Gastroesophageal sphincter (tissue), 3 donors: ENCODE measurements at regions not wholly inside any gene's neighbourhood (a gene's known extent, or its start where the extent isn't known, plus 50 kb on each side); places are given as distances from the start of the nearest gene placed in this dataset.

Source experiments
- POLR2A ChIP-seq, 2 donors: fragments of 450-650 bp; IDR thresholded peaks; one replicate each; pipeline ENCODE4 v1.6.1; 2017; ENCODE audit warnings: antibody characterized with exemption in 2 of 2, mild to moderate bottlenecking in 2 of 2, moderate library complexity in 1 of 2
- TF ChIP-seq, protein P1 (sequence below), 4 experiments: fragments of 200-600 bp in 2 of 4; fragments of 450-650 bp in 2 of 4; sonication (generic) in 1 of 4; IDR thresholded peaks; one replicate each; pipeline ENCODE4 v1.5.1; 2017 to 2019; ENCODE audit warnings: antibody characterized with exemption in 4 of 4, mild to moderate bottlenecking in 2 of 4, moderate library complexity in 2 of 4

DNA sequence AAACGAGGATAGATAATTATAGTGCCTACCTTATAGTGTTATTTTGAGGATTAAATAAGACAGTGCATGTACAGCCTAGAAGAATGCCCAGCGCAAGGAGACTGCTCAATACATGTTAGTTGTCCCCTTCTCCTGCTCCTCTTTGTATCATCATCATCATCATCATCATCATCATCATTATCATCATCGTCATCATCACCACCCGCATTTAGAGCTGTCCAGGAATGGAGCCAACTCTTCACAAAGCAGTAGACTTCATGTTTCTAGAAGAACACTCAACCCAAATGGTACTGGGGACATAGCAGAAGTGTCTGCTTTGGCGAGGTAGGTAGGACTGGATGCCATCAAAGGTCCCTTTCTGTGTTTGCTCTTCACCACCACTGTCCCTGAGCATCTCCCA lies 116.0 kb downstream of the TRIM43 start:
- TF ChIP-seq, protein P1, sequence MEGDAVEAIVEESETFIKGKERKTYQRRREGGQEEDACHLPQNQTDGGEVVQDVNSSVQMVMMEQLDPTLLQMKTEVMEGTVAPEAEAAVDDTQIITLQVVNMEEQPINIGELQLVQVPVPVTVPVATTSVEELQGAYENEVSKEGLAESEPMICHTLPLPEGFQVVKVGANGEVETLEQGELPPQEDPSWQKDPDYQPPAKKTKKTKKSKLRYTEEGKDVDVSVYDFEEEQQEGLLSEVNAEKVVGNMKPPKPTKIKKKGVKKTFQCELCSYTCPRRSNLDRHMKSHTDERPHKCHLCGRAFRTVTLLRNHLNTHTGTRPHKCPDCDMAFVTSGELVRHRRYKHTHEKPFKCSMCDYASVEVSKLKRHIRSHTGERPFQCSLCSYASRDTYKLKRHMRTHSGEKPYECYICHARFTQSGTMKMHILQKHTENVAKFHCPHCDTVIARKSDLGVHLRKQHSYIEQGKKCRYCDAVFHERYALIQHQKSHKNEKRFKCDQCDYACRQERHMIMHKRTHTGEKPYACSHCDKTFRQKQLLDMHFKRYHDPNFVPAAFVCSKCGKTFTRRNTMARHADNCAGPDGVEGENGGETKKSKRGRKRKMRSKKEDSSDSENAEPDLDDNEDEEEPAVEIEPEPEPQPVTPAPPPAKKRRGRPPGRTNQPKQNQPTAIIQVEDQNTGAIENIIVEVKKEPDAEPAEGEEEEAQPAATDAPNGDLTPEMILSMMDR (IDR thresholded peaks at IDR 0.05) = no peak
- TF ChIP-seq POLR2A (IDR thresholded peaks at IDR 0.05) = no peak
